ENCODE measurements at regions not wholly inside any gene's neighbourhood (a gene's known extent, or its start where the extent isn't known, plus 50 kb on each side); places are given as distances from the start of the nearest gene placed in this dataset.

- DNase-seq = peak; percentile 47
These were observed 148.3 kb upstream of the BMPER start for GRCh38 chr7:33757050-33757449.

GRCh38 chr7:33757563-33758165, 147.7 kb upstream of the BMPER start:
- peak; percentile 60 for DNase-seq

GRCh38 chr7:33760146-33760545, 145.2 kb upstream of the BMPER start:
- no peak for DNase-seq

GRCh38 chr7:33760834-33761233, 144.5 kb upstream of the BMPER start:
- no peak for DNase-seq

GRCh38 chr7:33761449-33762080, 143.8 kb upstream of the BMPER start:
- peak; percentile 91 for DNase-seq

GRCh38 chr7:33762151-33762910, 143.0 kb upstream of the BMPER start:
- DNase-seq = peak; percentile 54

GRCh38 chr7:33762911-33763306, 142.4 kb upstream of the BMPER start:
- peak; percentile 63 for DNase-seq

- DNase-seq = peak; percentile 53
These were observed 140.4 kb upstream of the BMPER start for GRCh38 chr7:33764752-33765451.

- DNase-seq = no peak
These were observed 138.9 kb upstream of the BMPER start for GRCh38 chr7:33766405-33766804.

- no peak for DNase-seq
These were observed 135.4 kb upstream of the BMPER start for GRCh38 chr7:33769930-33770329.

GRCh38 chr7:33770576-33770975, 134.8 kb upstream of the BMPER start:
- DNase-seq = peak; percentile 74

GRCh38 chr7:33771422-33771821, 133.9 kb upstream of the BMPER start:
- no peak for DNase-seq

- DNase-seq = peak; percentile 36
These were observed 132.3 kb upstream of the BMPER start for GRCh38 chr7:33773053-33773452.

GRCh38 chr7:33774762-33775523, 130.4 kb upstream of the BMPER start:
- peak; percentile 92 for DNase-seq

- no peak for DNase-seq
These were observed 129.5 kb upstream of the BMPER start for GRCh38 chr7:33775790-33776189.

- no peak for DNase-seq
These were observed 128.6 kb upstream of the BMPER start for GRCh38 chr7:33776788-33777187.

- DNase-seq = no peak
These were observed 127.1 kb upstream of the BMPER start for GRCh38 chr7:33778195-33778594.

GRCh38 chr7:33779216-33779615, 126.1 kb upstream of the BMPER start:
- no peak for DNase-seq

GRCh38 chr7:33781167-33781566, 124.2 kb upstream of the BMPER start:
- no peak for DNase-seq

GRCh38 chr7:33781796-33782195, 123.5 kb upstream of the BMPER start:
- DNase-seq = peak; percentile 81

- no peak for DNase-seq
These were observed 121.3 kb upstream of the BMPER start for GRCh38 chr7:33784000-33784399.

GRCh38 chr7:33788531-33788930, 116.8 kb upstream of the BMPER start:
- no peak for DNase-seq
